Caco-2 (cell line): ENCODE measurements at regions not wholly inside any gene's neighbourhood (a gene's known extent, or its start where the extent isn't known, plus 50 kb on each side); places are given as distances from the start of the nearest gene placed in this dataset.

Experiments used
- BruUV-seq: library from RNA; stranded (reverse); fragments of 400-500 nt; replicated peaks from 2 replicates; lab custom pipeline; 2021; lab: Mats Ljungman, UMichigan
- CTCF ChIA-PET: fragments of 300-600 bp; sonication (Branson Sonifier 250); formaldehyde crosslinking; loops from one replicate; lab custom pipeline; 2022; ENCODE audit warnings: antibody characterized with exemption; lab: Charles Lee
- POLR2A ChIA-PET: fragments of 300-600 bp; sonication (Branson Sonifier 250); formaldehyde crosslinking; loops from one replicate; lab custom pipeline; 2022; ENCODE audit warnings: antibody characterized with exemption; lab: Charles Lee
- DNase-seq, 2 experiments: peaks; one replicate each; pipeline versions ENCODE4 v3.0.0 to v3.0.0-alpha.2; 2020 to 2022
- H3K27me3 ChIP-seq: replicated peaks from 2 replicates; pipeline ENCODE4 v1.6.0; 2011; ENCODE audit warnings: low read length; ENCODE audit not compliant: control insufficient read depth, insufficient read depth
- H3K36me3 ChIP-seq: 2 replicates; pipeline ENCODE4 v1.5.1; 2011; ENCODE audit warnings: low read length; ENCODE audit not compliant: control insufficient read depth, insufficient read depth
- H3K4me1 ChIP-seq: fragments of 250-450 bp; sonication (Bioruptor Pico); 2 replicates; pipeline ENCODE4 v1.5.1; 2020; ENCODE audit warnings: mild to moderate bottlenecking
- H3K4me3 ChIP-seq: 2 replicates; pipeline ENCODE4 v1.5.1; 2011; ENCODE audit warnings: low read depth, mild to moderate bottlenecking, control low read depth, low read length
- H3K9me3 ChIP-seq: fragments of 250-450 bp; sonication (Bioruptor Pico); 2 replicates; pipeline ENCODE4 v1.5.1; 2020; ENCODE audit warnings: mild to moderate bottlenecking, moderate library complexity
- H3K27ac Mint-ChIP-seq: one replicate; pipeline ENCODE4 v1.8.0; 2022; ENCODE audit warnings: mixed read lengths; ENCODE audit not compliant: unreplicated experiment
- H3K27me3 Mint-ChIP-seq: one replicate; pipeline ENCODE4 v1.8.0; 2022; ENCODE audit warnings: mixed read lengths; ENCODE audit not compliant: insufficient read depth, unreplicated experiment
- H3K36me3 Mint-ChIP-seq: one replicate; pipeline ENCODE4 v1.8.0; 2022; ENCODE audit warnings: mild to moderate bottlenecking, mixed read lengths; ENCODE audit not compliant: insufficient read depth, unreplicated experiment
- H3K4me1 Mint-ChIP-seq: one replicate; pipeline ENCODE4 v1.8.0; 2022; ENCODE audit warnings: low read depth, mixed read lengths; ENCODE audit not compliant: unreplicated experiment
- H3K4me3 Mint-ChIP-seq: one replicate; pipeline ENCODE4 v1.8.0; 2022; ENCODE audit warnings: mild to moderate bottlenecking, moderate library complexity, mixed read lengths; ENCODE audit not compliant: unreplicated experiment
- H3K9me3 Mint-ChIP-seq: one replicate; pipeline ENCODE4 v1.8.0; 2022; ENCODE audit warnings: mixed read lengths; ENCODE audit not compliant: unreplicated experiment
- intact Hi-C: fragments of 100-400 bp; cut with micrococcal nuclease; formaldehyde crosslinking; loops from one replicate; pipeline ENCODE4 v1.10.0; 2022; ENCODE audit not compliant: unreplicated experiment
- TF ChIP-seq, protein P1 (sequence below), 2 experiments: fragments of 200-600 bp in 1 of 2; IDR thresholded peaks; 1 replicate in 1 of 2; 2 replicates in 1 of 2; pipeline versions ENCODE4 v1.5.1 to v1.8.0; 2011 to 2022; ENCODE audit warnings: antibody characterized with exemption in 1 of 2, control low read depth in 1 of 2, inconsistent platforms in 1 of 2, low read depth in 1 of 2, low read length in 1 of 2, mild to moderate bottlenecking in 1 of 2, moderate library complexity in 1 of 2; ENCODE audit not compliant: insufficient read depth in 1 of 2, severe bottlenecking in 1 of 2, unreplicated experiment in 1 of 2

DNA sequence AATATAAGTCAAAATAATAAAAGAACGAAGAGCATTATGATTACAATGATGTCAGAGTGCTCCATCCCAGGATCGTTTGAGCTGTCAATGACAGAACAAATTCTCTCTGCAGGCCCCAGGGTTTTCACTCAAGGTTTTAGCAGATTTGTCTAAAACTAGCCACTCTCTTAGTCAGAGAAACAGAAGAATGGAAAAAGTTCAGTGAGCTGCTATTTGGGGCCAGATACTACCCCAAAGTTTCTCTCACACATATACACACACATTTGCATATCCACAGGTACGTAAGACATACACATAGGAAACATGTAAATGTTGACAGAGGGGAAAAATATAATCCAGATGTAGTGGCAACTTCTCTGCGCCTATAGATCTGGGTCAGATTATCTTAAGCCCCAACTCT lies 76.3 kb upstream of the SEMA6A start:
- H3K4me3 ChIP-seq = no peak overlapping the region
- intact Hi-C loops = no loop called here
- H3K9me3 Mint-ChIP-seq = no peaks in the 10 kb centered on the region
- no peaks in the 10 kb centered on the region for H3K36me3 Mint-ChIP-seq
- H3K36me3 ChIP-seq = no peaks in the 10 kb centered on the region
- POLR2A ChIA-PET = no interaction called here
- no peaks in the 10 kb centered on the region for H3K9me3 ChIP-seq
- no peaks in the 10 kb centered on the region for H3K4me1 ChIP-seq
- CTCF ChIA-PET = no interaction called here
- no peaks in the 10 kb centered on the region for H3K27me3 ChIP-seq
- no TSS peak for BruUV-seq
- DNase-seq = no peak
- no peak overlapping the region for H3K27ac Mint-ChIP-seq
- no peak overlapping the region for H3K4me3 Mint-ChIP-seq
- TF ChIP-seq, protein P1, sequence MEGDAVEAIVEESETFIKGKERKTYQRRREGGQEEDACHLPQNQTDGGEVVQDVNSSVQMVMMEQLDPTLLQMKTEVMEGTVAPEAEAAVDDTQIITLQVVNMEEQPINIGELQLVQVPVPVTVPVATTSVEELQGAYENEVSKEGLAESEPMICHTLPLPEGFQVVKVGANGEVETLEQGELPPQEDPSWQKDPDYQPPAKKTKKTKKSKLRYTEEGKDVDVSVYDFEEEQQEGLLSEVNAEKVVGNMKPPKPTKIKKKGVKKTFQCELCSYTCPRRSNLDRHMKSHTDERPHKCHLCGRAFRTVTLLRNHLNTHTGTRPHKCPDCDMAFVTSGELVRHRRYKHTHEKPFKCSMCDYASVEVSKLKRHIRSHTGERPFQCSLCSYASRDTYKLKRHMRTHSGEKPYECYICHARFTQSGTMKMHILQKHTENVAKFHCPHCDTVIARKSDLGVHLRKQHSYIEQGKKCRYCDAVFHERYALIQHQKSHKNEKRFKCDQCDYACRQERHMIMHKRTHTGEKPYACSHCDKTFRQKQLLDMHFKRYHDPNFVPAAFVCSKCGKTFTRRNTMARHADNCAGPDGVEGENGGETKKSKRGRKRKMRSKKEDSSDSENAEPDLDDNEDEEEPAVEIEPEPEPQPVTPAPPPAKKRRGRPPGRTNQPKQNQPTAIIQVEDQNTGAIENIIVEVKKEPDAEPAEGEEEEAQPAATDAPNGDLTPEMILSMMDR (IDR thresholded peaks at IDR 0.05; ENCODE audit: insufficient read depth in 1 of 2, low read depth in 1 of 2, low read length in 1 of 2, severe bottlenecking in 1 of 2, unreplicated experiment in 1 of 2) = no peak
- no peaks in the 10 kb centered on the region for H3K4me1 Mint-ChIP-seq
- no peaks in the 10 kb centered on the region for H3K27me3 Mint-ChIP-seq

GRCh38 chr5:116650544-116650943 lies 75.9 kb upstream of the SEMA6A start:
- Histone ChIP-seq H3K36me3 (no peaks in the 10 kb centered on the region), H3K4me3 (no peak overlapping the region), H3K27me3 (no peaks in the 10 kb centered on the region), H3K9me3 (no peaks in the 10 kb centered on the region), H3K4me1 (no peaks in the 10 kb centered on the region)
- POLR2A ChIA-PET = no interaction called here
- Mint-ChIP-seq H3K9me3 (no peaks in the 10 kb centered on the region), H3K27ac (no peak overlapping the region), H3K36me3 (no peaks in the 10 kb centered on the region), H3K27me3 (no peaks in the 10 kb centered on the region), H3K4me3 (no peak overlapping the region), H3K4me1 (no peaks in the 10 kb centered on the region)
- TF ChIP-seq, protein P1 (IDR thresholded peaks at IDR 0.05; ENCODE audit: insufficient read depth in 1 of 2, low read depth in 1 of 2, low read length in 1 of 2, severe bottlenecking in 1 of 2, unreplicated experiment in 1 of 2) = no peak
- CTCF ChIA-PET = no interaction called here
- DNase-seq = no peak
- intact Hi-C loops = no loop called here
- BruUV-seq = no TSS peak

DNA sequence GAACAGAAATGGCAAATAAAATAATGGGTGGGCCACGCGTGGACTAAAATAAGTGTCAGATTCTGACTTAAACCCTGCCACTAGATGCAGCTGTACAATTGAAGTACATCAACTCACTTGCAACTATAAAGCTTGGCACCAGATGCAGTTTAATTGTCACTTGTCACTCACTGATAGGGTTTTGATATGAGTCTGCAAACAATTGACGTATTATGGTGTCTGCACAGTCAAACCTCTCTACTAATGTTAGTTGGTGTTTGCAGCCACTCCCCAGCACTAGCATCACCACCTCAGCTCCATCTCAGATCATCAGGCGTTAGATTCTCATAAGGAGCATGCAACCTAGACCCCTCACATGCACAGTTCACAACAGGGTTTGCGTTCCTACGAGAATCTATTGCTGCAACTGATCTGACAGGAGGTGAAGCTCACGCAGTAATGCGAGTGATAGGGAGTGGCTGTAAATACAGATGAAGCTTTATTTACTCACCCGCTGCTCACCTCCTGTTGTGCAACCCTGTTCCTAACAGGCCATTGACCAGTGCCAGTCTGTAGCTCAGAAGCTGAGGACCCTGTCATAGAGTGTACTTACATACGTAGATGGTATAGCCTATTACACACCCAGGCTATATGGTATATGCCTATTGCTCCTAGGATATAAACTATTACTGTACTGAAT lies 72.1 kb upstream of the SEMA6A start:
- POLR2A ChIA-PET = no interaction called here
- H3K4me3 Mint-ChIP-seq = no peak overlapping the region
- H3K9me3 ChIP-seq = no peaks in the 10 kb centered on the region

More for the DNA sequence above, 72.1 kb upstream of the SEMA6A start:
- Mint-ChIP-seq H3K36me3 (no peaks in the 10 kb centered on the region), H3K27me3 (no peaks in the 10 kb centered on the region), H3K9me3 (no peaks in the 10 kb centered on the region), H3K4me1 (no peaks in the 10 kb centered on the region), H3K27ac (no peak overlapping the region)
- CTCF ChIA-PET = no interaction called here
- no TSS peak for BruUV-seq
- no peak for DNase-seq
- H3K4me3 ChIP-seq = no peak overlapping the region
- TF ChIP-seq, protein P1 (IDR thresholded peaks at IDR 0.05; ENCODE audit: insufficient read depth in 1 of 2, low read depth in 1 of 2, low read length in 1 of 2, severe bottlenecking in 1 of 2, unreplicated experiment in 1 of 2) = no peak
- no peaks in the 10 kb centered on the region for H3K4me1 ChIP-seq
- H3K27me3 ChIP-seq = no peaks in the 10 kb centered on the region
- intact Hi-C loops = no loop called here
- no peaks in the 10 kb centered on the region for H3K36me3 ChIP-seq
